ENCODE measurements at regions not wholly inside any gene's neighbourhood (a gene's known extent, or its start where the extent isn't known, plus 50 kb on each side); places are given as distances from the start of the nearest gene placed in this dataset.

DNA sequence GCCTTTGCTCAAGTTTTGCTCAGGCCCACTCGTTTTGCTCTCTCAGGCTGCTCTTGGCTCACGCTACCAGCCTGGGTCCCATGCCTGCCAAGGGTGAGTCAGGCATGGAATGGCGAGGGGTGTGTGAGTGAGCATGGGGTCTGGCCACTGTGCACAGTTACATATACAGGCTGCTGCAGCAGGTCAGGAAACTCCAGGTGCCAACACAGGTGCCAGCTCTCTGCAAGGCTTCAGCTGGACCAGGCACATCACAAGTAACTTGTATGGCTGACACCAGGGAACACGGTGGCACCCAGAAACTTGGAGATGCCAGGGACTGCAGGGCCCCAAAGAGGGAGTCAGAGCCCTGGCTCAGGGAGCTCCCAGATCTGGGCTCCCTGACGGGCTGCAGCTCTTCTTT is 146.8 kb downstream of the BTBD3 start:
- no peak for DNase-seq (ENCODE audit: low read depth)
- no peak overlapping the region for H3K4me3 ChIP-seq (ENCODE audit: low read length)
- TF ChIP-seq, protein P1, sequence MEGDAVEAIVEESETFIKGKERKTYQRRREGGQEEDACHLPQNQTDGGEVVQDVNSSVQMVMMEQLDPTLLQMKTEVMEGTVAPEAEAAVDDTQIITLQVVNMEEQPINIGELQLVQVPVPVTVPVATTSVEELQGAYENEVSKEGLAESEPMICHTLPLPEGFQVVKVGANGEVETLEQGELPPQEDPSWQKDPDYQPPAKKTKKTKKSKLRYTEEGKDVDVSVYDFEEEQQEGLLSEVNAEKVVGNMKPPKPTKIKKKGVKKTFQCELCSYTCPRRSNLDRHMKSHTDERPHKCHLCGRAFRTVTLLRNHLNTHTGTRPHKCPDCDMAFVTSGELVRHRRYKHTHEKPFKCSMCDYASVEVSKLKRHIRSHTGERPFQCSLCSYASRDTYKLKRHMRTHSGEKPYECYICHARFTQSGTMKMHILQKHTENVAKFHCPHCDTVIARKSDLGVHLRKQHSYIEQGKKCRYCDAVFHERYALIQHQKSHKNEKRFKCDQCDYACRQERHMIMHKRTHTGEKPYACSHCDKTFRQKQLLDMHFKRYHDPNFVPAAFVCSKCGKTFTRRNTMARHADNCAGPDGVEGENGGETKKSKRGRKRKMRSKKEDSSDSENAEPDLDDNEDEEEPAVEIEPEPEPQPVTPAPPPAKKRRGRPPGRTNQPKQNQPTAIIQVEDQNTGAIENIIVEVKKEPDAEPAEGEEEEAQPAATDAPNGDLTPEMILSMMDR (conservative IDR thresholded peaks at IDR 0.05; ENCODE audit: low read depth, low read length), result no peak

DNA sequence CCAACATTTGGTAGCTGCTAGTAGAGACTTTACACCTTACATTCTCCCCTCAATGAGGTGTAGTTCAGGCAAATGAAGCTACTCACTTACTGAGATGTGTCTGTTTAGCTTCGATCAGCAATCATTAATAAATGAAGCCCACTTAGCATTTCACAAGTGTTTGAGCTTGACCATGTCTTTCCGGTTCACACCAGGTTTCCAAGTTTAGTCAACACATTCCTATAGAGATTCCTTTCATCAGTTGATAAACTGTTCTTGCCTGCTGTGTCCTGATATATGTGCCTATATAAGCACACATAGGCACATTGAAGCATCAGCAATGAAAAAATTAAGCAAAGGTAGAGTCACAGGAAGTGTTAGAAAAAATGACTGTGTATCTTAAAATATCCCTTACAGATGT is 150.0 kb downstream of the BTBD3 start:
- no peak for DNase-seq (ENCODE audit: low read depth)
- no peak overlapping the region for H3K4me3 ChIP-seq (ENCODE audit: low read length)
- TF ChIP-seq, protein P1 (conservative IDR thresholded peaks at IDR 0.05; ENCODE audit: low read depth, low read length), result no peak

- H3K4me3 ChIP-seq (ENCODE audit: low read length), result no peak overlapping the region
- TF ChIP-seq, protein P1 (conservative IDR thresholded peaks at IDR 0.05; ENCODE audit: low read depth, low read length), result no peak
- peak; percentile 59 for DNase-seq (ENCODE audit: low read depth)
Measured at GRCh38 chr20:12068121-12068520, 150.4 kb downstream of the BTBD3 start.

GRCh38 chr20:12069181-12069580 is 151.5 kb downstream of the BTBD3 start:
- DNase-seq (ENCODE audit: low read depth), result no peak
- H3K4me3 ChIP-seq (ENCODE audit: low read length), result no peak overlapping the region
- TF ChIP-seq, protein P1 (conservative IDR thresholded peaks at IDR 0.05; ENCODE audit: low read depth, low read length), result no peak

DNA sequence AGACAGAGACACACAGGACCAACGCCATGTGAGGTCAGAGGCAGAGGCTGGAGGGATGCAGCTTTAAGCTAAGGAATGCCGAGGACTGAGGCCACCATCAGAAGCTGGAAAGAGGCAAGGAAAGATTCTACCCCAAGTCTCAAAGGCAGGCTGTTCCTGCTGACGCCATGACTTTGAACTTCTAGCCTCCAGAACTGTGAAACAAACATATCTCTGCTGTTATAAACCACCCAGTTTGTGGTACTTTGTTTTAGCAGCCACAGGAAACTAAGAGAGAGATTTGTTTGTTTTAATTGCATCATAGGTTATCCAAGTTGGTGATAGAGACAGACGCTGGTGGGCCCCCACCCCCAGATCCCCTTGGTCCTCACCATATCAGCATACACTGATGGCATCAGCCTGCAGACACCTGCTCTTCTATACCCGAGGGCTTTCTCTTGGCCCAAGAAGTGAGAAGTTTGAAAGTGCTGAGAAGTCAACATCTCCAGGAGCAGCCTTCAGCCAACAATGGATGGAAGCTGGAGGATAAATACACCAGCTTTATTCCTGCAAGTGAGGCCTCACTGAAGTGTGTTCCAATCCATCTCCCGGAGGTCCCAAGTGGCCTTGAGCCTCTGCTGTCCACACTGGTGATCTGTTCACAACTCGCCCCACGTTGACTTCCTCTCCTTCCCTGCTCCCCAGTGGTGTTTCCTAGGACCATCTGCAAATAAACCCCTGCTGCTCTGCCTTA is 154.7 kb downstream of the BTBD3 start:
- no peak for DNase-seq (ENCODE audit: low read depth)
- H3K4me3 ChIP-seq (ENCODE audit: low read length), result no peak overlapping the region
- TF ChIP-seq, protein P1 (conservative IDR thresholded peaks at IDR 0.05; ENCODE audit: low read depth, low read length), result no peak

DNA sequence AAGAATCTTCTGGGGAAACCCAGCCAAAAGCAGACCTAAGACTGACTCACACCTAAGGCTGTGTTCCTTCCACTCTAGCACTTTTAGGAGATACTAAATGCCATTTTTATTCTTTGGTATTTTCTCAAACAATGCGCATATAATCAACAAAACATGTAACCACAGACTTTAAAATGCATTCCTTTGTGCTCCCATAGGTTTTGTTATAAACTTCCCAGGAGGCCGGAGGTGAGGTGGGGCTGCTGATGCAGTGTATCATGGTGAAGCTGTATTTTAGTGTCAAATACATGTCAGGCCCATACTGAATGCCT is 155.2 kb downstream of the BTBD3 start:
- no peak overlapping the region for H3K4me3 ChIP-seq (ENCODE audit: low read length)
- no peak for DNase-seq (ENCODE audit: low read depth)
- TF ChIP-seq, protein P1 (conservative IDR thresholded peaks at IDR 0.05; ENCODE audit: low read depth, low read length), result no peak

DNA sequence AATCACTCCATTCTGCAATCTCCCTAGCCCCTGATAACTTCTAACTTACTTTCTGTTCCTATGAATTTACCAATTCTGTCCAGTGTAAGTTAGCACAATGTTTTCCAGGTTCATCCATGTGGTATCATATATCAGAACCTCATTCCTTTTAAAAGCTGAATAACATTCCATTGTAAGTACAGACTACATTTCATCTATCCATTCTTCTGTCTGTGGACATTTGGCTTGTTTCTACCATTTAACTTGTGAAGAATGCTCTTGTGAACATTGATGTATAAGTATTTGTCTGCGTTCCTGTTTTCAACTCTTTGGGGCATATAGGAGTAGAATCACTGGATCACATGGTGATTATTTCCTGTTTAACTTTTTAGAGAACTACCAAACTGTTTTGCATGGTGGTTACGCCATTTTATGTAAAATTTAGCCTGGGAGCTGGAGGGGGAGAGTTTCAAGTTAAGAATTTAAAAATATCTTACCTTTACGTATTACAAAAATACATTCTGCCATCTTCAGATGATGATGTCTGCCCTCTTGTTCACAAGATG is 156.5 kb downstream of the BTBD3 start:
- TF ChIP-seq, protein P1 (conservative IDR thresholded peaks at IDR 0.05; ENCODE audit: low read depth, low read length), result no peak
- DNase-seq (ENCODE audit: low read depth), result no peak
- no peak overlapping the region for H3K4me3 ChIP-seq (ENCODE audit: low read length)
